ENCODE measurements at regions not wholly inside any gene's neighbourhood (a gene's known extent, or its start where the extent isn't known, plus 50 kb on each side); places are given as distances from the start of the nearest gene placed in this dataset.
A peak's percentile ranks its signal among the peaks of the same experiment; 100 is the strongest.
"Not testable (repeated sequence)": the region's sequence is repeated elsewhere in the genome, so short reads cannot be mapped to it uniquely, and the experiment has no call there.

- DNase-seq = no peak
Measured at GRCh38 chr12:34198924-34199323, 176.6 kb downstream of the ALG10 start.

- no peak for DNase-seq
Measured at GRCh38 chr12:34203866-34204620, 181.7 kb downstream of the ALG10 start.

- no peak for DNase-seq
Measured at GRCh38 chr12:34204830-34205285, 182.6 kb downstream of the ALG10 start.

GRCh38 chr12:34205401-34205800 lies 183.1 kb downstream of the ALG10 start:
- no peak for DNase-seq

GRCh38 chr12:34206061-34206785 lies 183.9 kb downstream of the ALG10 start:
- no peak for DNase-seq

- DNase-seq = no peak
Measured at GRCh38 chr12:34207858-34208257, 185.6 kb downstream of the ALG10 start.

- DNase-seq = no peak
Measured at GRCh38 chr12:34208331-34209258, 186.3 kb downstream of the ALG10 start.

GRCh38 chr12:34209259-34209835 lies 187.1 kb downstream of the ALG10 start:
- no peak for DNase-seq

- DNase-seq = no peak
Measured at GRCh38 chr12:34210183-34210582, 187.9 kb downstream of the ALG10 start.

- no peak for DNase-seq
Measured at GRCh38 chr12:34210689-34211530, 188.6 kb downstream of the ALG10 start.

GRCh38 chr12:34212651-34213050 lies 190.4 kb downstream of the ALG10 start:
- no peak for DNase-seq

GRCh38 chr12:34214011-34214410 lies 191.7 kb downstream of the ALG10 start:
- no peak for DNase-seq

- DNase-seq = no peak
Measured at GRCh38 chr12:34215213-34215892, 193.1 kb downstream of the ALG10 start.

- no peak for DNase-seq
Measured at GRCh38 chr12:34215893-34216285, 193.6 kb downstream of the ALG10 start.

GRCh38 chr12:34217660-34218059 lies 195.4 kb downstream of the ALG10 start:
- DNase-seq = no peak

GRCh38 chr12:34218193-34219045 lies 196.1 kb downstream of the ALG10 start:
- DNase-seq = peak; percentile 43

- DNase-seq = no peak
Measured at GRCh38 chr12:34219046-34219770, 196.9 kb downstream of the ALG10 start.

- DNase-seq = not testable (repeated sequence)
Measured at GRCh38 chr12:34220079-34220478, 197.8 kb downstream of the ALG10 start.

- DNase-seq = no peak
Measured at GRCh38 chr12:34223640-34224039, 201.3 kb downstream of the ALG10 start.
